Naive B cell (primary cell): ENCODE measurements at regions not wholly inside any gene's neighbourhood (a gene's known extent, or its start where the extent isn't known, plus 50 kb on each side); places are given as distances from the start of the nearest gene placed in this dataset.

Experiments
- ATAC-seq, 2 donors: fragments of 150-1000 bp; cut with Tn5 transposase; 2 replicates each; pipeline ENCODE4 v1.10.0; 2021; ENCODE audit warnings: low read depth in 2 of 2, mild to moderate bottlenecking in 2 of 2, moderate library complexity in 2 of 2
- DNase-seq: peaks from one replicate; pipeline ENCODE4 v3.0.0; 2022
- H3K27ac Mint-ChIP-seq, 6 donors: one replicate each; pipeline ENCODE4 v1.8.0; 2020 to 2022; ENCODE audit warnings: mild to moderate bottlenecking in 6 of 6, mixed read lengths in 6 of 6, moderate library complexity in 5 of 6, inconsistent platforms in 2 of 6
- H3K27me3 Mint-ChIP-seq, 3 donors: one replicate each; pipeline ENCODE4 v1.8.0; 2021 to 2022; ENCODE audit warnings: mixed read lengths in 3 of 3, mild to moderate bottlenecking in 1 of 3
- H3K36me3 Mint-ChIP-seq, 2 donors: one replicate each; pipeline ENCODE4 v1.8.0; 2020 to 2022; ENCODE audit warnings: mixed read lengths in 2 of 2, inconsistent platforms in 1 of 2, mild to moderate bottlenecking in 1 of 2
- H3K4me1 Mint-ChIP-seq, 3 donors: one replicate each; pipeline ENCODE4 v1.8.0; 2020 to 2022; ENCODE audit warnings: mixed read lengths in 3 of 3, inconsistent platforms in 1 of 3, mild to moderate bottlenecking in 1 of 3, moderate library complexity in 1 of 3
- H3K4me3 Mint-ChIP-seq, 8 donors: one replicate each; pipeline ENCODE4 v1.8.0; 2020 to 2022; ENCODE audit warnings: mild to moderate bottlenecking in 8 of 8, mixed read lengths in 8 of 8, moderate library complexity in 8 of 8, inconsistent platforms in 2 of 8
- H3K9me3 Mint-ChIP-seq, 7 donors: one replicate each; pipeline ENCODE4 v1.8.0; 2020 to 2022; ENCODE audit warnings: mixed read lengths in 7 of 7, mild to moderate bottlenecking in 5 of 7, inconsistent platforms in 2 of 7, moderate library complexity in 1 of 7

- Mint-ChIP-seq H3K36me3 (no peaks in the 10 kb centered on the region), H3K27ac (no peak overlapping the region), H3K27me3 (no peaks in the 10 kb centered on the region), H3K4me3 (no peak overlapping the region), H3K9me3 (peaks cover 0 to 18% (median 10%) of the 10 kb centered on the region in 7 donors), H3K4me1 (no peaks in the 10 kb centered on the region)
- DNase-seq = no peak
- no peak for ATAC-seq
Observed at GRCh38 chr14:98741523-98741922, 530.5 kb downstream of the BCL11B start.

- Mint-ChIP-seq H3K27ac (no peak overlapping the region), H3K36me3 (no peaks in the 10 kb centered on the region), H3K9me3 (peaks cover 0 to 18% (median 10%) of the 10 kb centered on the region in 7 donors), H3K4me3 (no peak overlapping the region), H3K4me1 (no peaks in the 10 kb centered on the region), H3K27me3 (no peaks in the 10 kb centered on the region)
- no peak for ATAC-seq
- no peak for DNase-seq
Observed at GRCh38 chr14:98742001-98742400, 530.0 kb downstream of the BCL11B start.

GRCh38 chr14:98743536-98743935 is 528.5 kb downstream of the BCL11B start:
- H3K4me3 Mint-ChIP-seq = no peak overlapping the region

GRCh38 chr14:98748966-98749365 is 523.0 kb downstream of the BCL11B start:
- no peaks in the 10 kb centered on the region for H3K27me3 Mint-ChIP-seq
- ATAC-seq (no peak), DNase-seq (no peak)
- H3K9me3 Mint-ChIP-seq = peaks cover 0 to 17% (median under 1%) of the 10 kb centered on the region in 7 donors
- H3K4me3 Mint-ChIP-seq = no peak overlapping the region
- no peak overlapping the region for H3K27ac Mint-ChIP-seq
- no peaks in the 10 kb centered on the region for H3K4me1 Mint-ChIP-seq
- no peaks in the 10 kb centered on the region for H3K36me3 Mint-ChIP-seq

More at GRCh38 chr14:98743536-98743935, 528.5 kb downstream of the BCL11B start:
- H3K27ac Mint-ChIP-seq = no peak overlapping the region
- H3K9me3 Mint-ChIP-seq = peaks cover 0 to 13% (median 8%) of the 10 kb centered on the region in 7 donors
- H3K36me3 Mint-ChIP-seq = no peaks in the 10 kb centered on the region
- no peak for ATAC-seq
- no peaks in the 10 kb centered on the region for H3K4me1 Mint-ChIP-seq
- no peak for DNase-seq
- no peaks in the 10 kb centered on the region for H3K27me3 Mint-ChIP-seq

GRCh38 chr14:98751110-98751509 is 520.9 kb downstream of the BCL11B start:
- ATAC-seq (no peak), DNase-seq (no peak)
- Mint-ChIP-seq H3K9me3 (peaks cover 1 to 25% (median 6%) of the 10 kb centered on the region in 7 donors), H3K27me3 (peaks cover 0 to 7% (median 0%) of the 10 kb centered on the region in 3 donors), H3K4me1 (no peaks in the 10 kb centered on the region), H3K4me3 (no peak overlapping the region), H3K36me3 (no peaks in the 10 kb centered on the region), H3K27ac (peak overlapping the region in 1 of 6 donors; percentile 34)

GRCh38 chr14:98752660-98753059 is 519.3 kb downstream of the BCL11B start:
- DNase-seq (no peak), ATAC-seq (no peak)
- H3K27me3 Mint-ChIP-seq = peaks cover 0 to 7% (median 0%) of the 10 kb centered on the region in 3 donors
- no peak overlapping the region for H3K4me3 Mint-ChIP-seq
- no peaks in the 10 kb centered on the region for H3K36me3 Mint-ChIP-seq
- H3K4me1 Mint-ChIP-seq = no peaks in the 10 kb centered on the region
- H3K9me3 Mint-ChIP-seq = peaks cover 1 to 25% (median 10%) of the 10 kb centered on the region in 7 donors
- no peak overlapping the region for H3K27ac Mint-ChIP-seq

DNA sequence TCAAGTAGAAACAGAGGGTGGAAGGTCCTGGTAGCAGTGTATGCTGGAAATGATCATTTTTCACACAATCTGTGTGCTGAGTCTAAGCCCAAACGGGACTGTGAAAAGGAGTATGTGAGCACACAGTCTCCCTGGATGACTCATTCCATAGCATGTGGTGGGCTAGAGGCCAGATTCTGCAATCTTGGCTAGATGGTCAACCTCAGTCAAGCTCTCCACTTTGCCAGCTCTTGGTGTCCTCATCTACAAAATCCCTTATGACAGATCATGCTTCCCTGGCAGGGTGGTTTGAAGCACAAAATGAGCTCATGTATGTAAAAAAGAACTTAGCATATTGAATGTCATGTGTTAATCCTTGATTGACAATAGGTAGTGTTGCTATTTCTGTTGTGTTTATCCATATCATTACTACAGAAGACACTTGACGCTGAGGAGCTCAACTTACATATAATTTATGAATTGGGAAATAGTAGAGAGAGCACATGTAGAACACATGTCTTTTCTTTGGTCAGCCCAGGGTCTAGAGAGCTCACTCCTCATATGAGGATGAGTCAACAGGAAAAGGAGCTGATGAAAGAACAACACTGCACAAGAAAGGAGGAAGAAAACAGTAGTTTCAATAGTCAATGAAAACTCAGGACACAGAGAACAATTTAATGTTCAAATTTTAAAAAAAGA is 517.5 kb downstream of the BCL11B start:
- no peak for DNase-seq
- peaks cover 0 to 7% (median under 1%) of the 10 kb centered on the region in 3 donors for H3K27me3 Mint-ChIP-seq
- H3K9me3 Mint-ChIP-seq = peaks cover 2 to 27% (median 11%) of the 10 kb centered on the region in 7 donors
- peaks cover 0 to 2% of the 10 kb centered on the region in 2 donors for H3K36me3 Mint-ChIP-seq
- no peaks in the 10 kb centered on the region for H3K4me1 Mint-ChIP-seq
- no peak for ATAC-seq
- peak overlapping the region in 1 of 8 donors; percentile 5 for H3K4me3 Mint-ChIP-seq
- H3K27ac Mint-ChIP-seq = no peak overlapping the region

GRCh38 chr14:98756749-98757148 is 515.2 kb downstream of the BCL11B start:
- DNase-seq (no peak), ATAC-seq (no peak)
- no peaks in the 10 kb centered on the region for H3K4me1 Mint-ChIP-seq
- no peak overlapping the region for H3K27ac Mint-ChIP-seq
- H3K27me3 Mint-ChIP-seq = peaks cover 0 to 8% (median 7%) of the 10 kb centered on the region in 3 donors
- peaks cover 0 to 10% of the 10 kb centered on the region in 2 donors for H3K36me3 Mint-ChIP-seq
- H3K9me3 Mint-ChIP-seq = peaks cover 9 to 27% (median 12%) of the 10 kb centered on the region in 7 donors
- H3K4me3 Mint-ChIP-seq = no peak overlapping the region

DNA sequence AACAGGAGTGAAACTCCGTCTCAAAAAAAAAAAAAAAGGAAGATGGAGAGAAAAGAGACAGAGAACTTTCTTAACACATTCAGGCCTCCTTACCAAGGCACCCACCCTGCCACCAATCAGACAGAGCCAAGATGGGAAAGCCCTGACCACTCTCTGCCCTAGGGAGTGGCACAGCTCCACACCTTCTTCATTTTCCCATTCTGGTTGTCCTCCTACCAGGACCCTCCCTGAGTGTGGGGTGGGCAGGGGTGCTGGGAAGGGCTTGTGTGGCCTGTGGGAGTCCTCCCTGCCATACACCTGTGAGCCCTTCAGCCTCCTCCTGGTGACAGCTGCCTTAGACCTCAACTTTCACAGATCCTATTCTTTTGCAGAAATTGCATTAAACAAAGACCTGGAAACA is 513.6 kb downstream of the BCL11B start:
- Mint-ChIP-seq H3K4me3 (no peak overlapping the region), H3K9me3 (peaks cover 9 to 39% (median 21%) of the 10 kb centered on the region in 7 donors), H3K27me3 (peaks cover 0 to 8% (median 7%) of the 10 kb centered on the region in 3 donors), H3K4me1 (no peaks in the 10 kb centered on the region), H3K36me3 (peaks cover 0 to 18% of the 10 kb centered on the region in 2 donors), H3K27ac (no peak overlapping the region)
- no peak for ATAC-seq
- no peak for DNase-seq

GRCh38 chr14:98761993-98762392 is 510.0 kb downstream of the BCL11B start:
- ATAC-seq (no peak), DNase-seq (no peak)
- Mint-ChIP-seq H3K4me1 (no peaks in the 10 kb centered on the region), H3K36me3 (peaks cover 0 to 18% of the 10 kb centered on the region in 2 donors), H3K27ac (no peak overlapping the region), H3K4me3 (no peak overlapping the region), H3K27me3 (peaks cover 0 to 8% (median 0%) of the 10 kb centered on the region in 3 donors), H3K9me3 (peaks cover 13 to 56% (median 25%) of the 10 kb centered on the region in 7 donors)

DNA sequence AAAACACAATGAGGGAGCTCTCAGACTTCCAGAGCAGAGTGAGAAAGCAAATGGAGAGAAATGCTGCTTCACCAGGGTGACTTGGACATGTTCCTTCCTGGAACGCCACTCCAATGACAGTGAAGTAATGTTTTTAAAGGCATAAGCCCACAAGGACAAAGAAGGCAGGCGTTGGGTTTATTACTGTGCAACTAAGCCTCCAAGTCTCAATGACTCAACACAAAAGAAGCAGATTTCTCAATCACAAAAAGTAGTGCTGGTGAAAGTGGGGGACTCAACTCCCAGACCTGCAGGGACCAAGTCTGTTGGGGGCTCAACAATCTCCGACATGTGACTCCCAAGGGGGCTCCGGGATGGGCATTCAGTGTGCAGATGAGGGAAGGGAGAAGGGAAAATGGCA is 505.2 kb downstream of the BCL11B start:
- Mint-ChIP-seq H3K27ac (no peak overlapping the region), H3K27me3 (no peaks in the 10 kb centered on the region), H3K36me3 (peaks cover 0 to 9% of the 10 kb centered on the region in 2 donors), H3K4me3 (no peak overlapping the region), H3K9me3 (peaks cover 11 to 40% (median 24%) of the 10 kb centered on the region in 7 donors), H3K4me1 (no peaks in the 10 kb centered on the region)
- no peak for DNase-seq
- no peak for ATAC-seq

- Mint-ChIP-seq H3K36me3 (no peaks in the 10 kb centered on the region), H3K27ac (peak overlapping the region in 1 of 6 donors; percentile 83), H3K4me3 (no peak overlapping the region), H3K9me3 (peaks cover 6 to 24% (median 13%) of the 10 kb centered on the region in 7 donors), H3K4me1 (no peaks in the 10 kb centered on the region), H3K27me3 (no peaks in the 10 kb centered on the region)
- no peak for ATAC-seq
- no peak for DNase-seq
Observed at GRCh38 chr14:98769326-98769725, 502.7 kb downstream of the BCL11B start.

GRCh38 chr14:98770151-98770550 is 501.8 kb downstream of the BCL11B start:
- Mint-ChIP-seq H3K27me3 (no peaks in the 10 kb centered on the region), H3K9me3 (peaks cover 2 to 20% (median 11%) of the 10 kb centered on the region in 7 donors), H3K36me3 (no peaks in the 10 kb centered on the region), H3K4me3 (no peak overlapping the region), H3K27ac (no peak overlapping the region), H3K4me1 (no peaks in the 10 kb centered on the region)
- no peak for ATAC-seq
- DNase-seq = no peak

- peaks cover 0 to 20% (median 6%) of the 10 kb centered on the region in 7 donors for H3K9me3 Mint-ChIP-seq
- H3K27me3 Mint-ChIP-seq = peaks cover 0 to 3% (median 0%) of the 10 kb centered on the region in 3 donors
- H3K27ac Mint-ChIP-seq = no peak overlapping the region
- no peaks in the 10 kb centered on the region for H3K36me3 Mint-ChIP-seq
- DNase-seq (no peak), ATAC-seq (no peak)
- H3K4me3 Mint-ChIP-seq = no peak overlapping the region
- H3K4me1 Mint-ChIP-seq = no peaks in the 10 kb centered on the region
Observed at GRCh38 chr14:98773814-98774213, 498.2 kb downstream of the BCL11B start.
